ENCODE measurements at regions not wholly inside any gene's neighbourhood (a gene's known extent, or its start where the extent isn't known, plus 50 kb on each side); places are given as distances from the start of the nearest gene placed in this dataset.
A peak's percentile ranks its signal among the peaks of the same experiment; 100 is the strongest.

GRCh38 chr22:19574247-19574646 lies 50.0 kb upstream of the CLDN5 start:
- DNase-seq: no peak

GRCh38 chr22:19576460-19577421 lies 52.5 kb upstream of the CLDN5 start:
- peak; percentile 43 for DNase-seq

- DNase-seq: no peak
Measured at GRCh38 chr22:19577422-19577966, 53.3 kb upstream of the CLDN5 start.

- no peak for DNase-seq
Measured at GRCh38 chr22:19578180-19579004, 54.2 kb upstream of the CLDN5 start.

- DNase-seq: no peak
Measured at GRCh38 chr22:19579115-19579811, 55.1 kb upstream of the CLDN5 start.

GRCh38 chr22:19579880-19580279 lies 55.7 kb upstream of the CLDN5 start:
- DNase-seq: no peak

- DNase-seq: no peak
Measured at GRCh38 chr22:19580291-19580890, 56.2 kb upstream of the CLDN5 start.

GRCh38 chr22:19582033-19582693 lies 58.0 kb upstream of the CLDN5 start:
- DNase-seq: no peak

- DNase-seq: no peak
Measured at GRCh38 chr22:19586922-19587684, 62.9 kb upstream of the CLDN5 start.

- DNase-seq: no peak
Measured at GRCh38 chr22:19590696-19591095, 66.5 kb upstream of the CLDN5 start.

GRCh38 chr22:19591568-19591967 lies 67.4 kb upstream of the CLDN5 start:
- DNase-seq: no peak

- no peak for DNase-seq
Measured at GRCh38 chr22:19592464-19592863, 68.3 kb upstream of the CLDN5 start.

GRCh38 chr22:19593991-19594569 lies 69.9 kb upstream of the CLDN5 start:
- no peak for DNase-seq

- DNase-seq: no peak
Measured at GRCh38 chr22:19595532-19595931, 71.3 kb upstream of the CLDN5 start.

- no peak for DNase-seq
Measured at GRCh38 chr22:19596680-19597398, 72.6 kb upstream of the CLDN5 start.

GRCh38 chr22:19597399-19597735 lies 73.2 kb upstream of the CLDN5 start:
- DNase-seq: peak; percentile 43

GRCh38 chr22:19598054-19598855 lies 74.0 kb upstream of the CLDN5 start:
- peak; percentile 32 for DNase-seq

- DNase-seq: no peak
Measured at GRCh38 chr22:19599004-19599403, 74.8 kb upstream of the CLDN5 start.

GRCh38 chr22:19599626-19600243 lies 75.5 kb upstream of the CLDN5 start:
- DNase-seq: no peak

All from activated T-cell treated with anti-CD3 and anti-CD28 coated beads, Interleukin-2, amount 50 U/mL, for 1 hour (primary cell).